PC-3 (cell line): ENCODE measurements at regions not wholly inside any gene's neighbourhood (a gene's known extent, or its start where the extent isn't known, plus 50 kb on each side); places are given as distances from the start of the nearest gene placed in this dataset.

Source experiments
- EZH2 ChIP-seq: fragments of 300-600 bp; sonication (generic); IDR thresholded peaks from one replicate; pipeline ENCODE4 v1.6.1; 2017; ENCODE audit warnings: antibody characterized with exemption, mild to moderate bottlenecking, low read length; ENCODE audit not compliant: unreplicated experiment
- EZH2phosphoT487 ChIP-seq: fragments of 300-600 bp; sonication (generic); IDR thresholded peaks from 2 replicates; pipeline ENCODE4 v1.6.1; 2018; ENCODE audit warnings: mild to moderate bottlenecking, antibody characterized with exemption, low read length, borderline replicate concordance
- TF ChIP-seq, protein P1 (sequence below): fragments of 300-600 bp; sonication (generic); conservative IDR thresholded peaks from 2 replicates; pipeline ENCODE4 v1.5.1; 2017; ENCODE audit warnings: antibody characterized with exemption, low read depth, mild to moderate bottlenecking, low read length

DNA sequence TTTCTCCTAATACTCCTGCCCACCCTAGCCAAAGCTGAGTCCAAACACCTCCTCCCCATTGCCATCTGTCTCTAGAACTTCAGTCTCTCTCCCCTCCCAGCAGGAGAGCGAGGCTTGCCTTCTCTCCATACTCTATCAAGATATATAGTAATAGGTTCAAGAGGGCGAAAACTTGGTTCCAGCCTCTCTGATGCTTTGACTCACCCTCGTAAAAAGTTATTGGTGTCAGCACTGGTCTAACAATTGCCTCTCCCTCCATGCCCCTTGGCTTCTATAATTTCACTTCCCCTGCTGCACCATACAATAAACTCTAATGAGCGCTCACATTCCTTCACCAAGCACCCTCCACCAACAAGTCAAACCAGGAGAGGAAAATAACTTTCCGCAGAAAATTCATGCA, 797.3 kb downstream of the BCL11A start:
- TF ChIP-seq, protein P1, sequence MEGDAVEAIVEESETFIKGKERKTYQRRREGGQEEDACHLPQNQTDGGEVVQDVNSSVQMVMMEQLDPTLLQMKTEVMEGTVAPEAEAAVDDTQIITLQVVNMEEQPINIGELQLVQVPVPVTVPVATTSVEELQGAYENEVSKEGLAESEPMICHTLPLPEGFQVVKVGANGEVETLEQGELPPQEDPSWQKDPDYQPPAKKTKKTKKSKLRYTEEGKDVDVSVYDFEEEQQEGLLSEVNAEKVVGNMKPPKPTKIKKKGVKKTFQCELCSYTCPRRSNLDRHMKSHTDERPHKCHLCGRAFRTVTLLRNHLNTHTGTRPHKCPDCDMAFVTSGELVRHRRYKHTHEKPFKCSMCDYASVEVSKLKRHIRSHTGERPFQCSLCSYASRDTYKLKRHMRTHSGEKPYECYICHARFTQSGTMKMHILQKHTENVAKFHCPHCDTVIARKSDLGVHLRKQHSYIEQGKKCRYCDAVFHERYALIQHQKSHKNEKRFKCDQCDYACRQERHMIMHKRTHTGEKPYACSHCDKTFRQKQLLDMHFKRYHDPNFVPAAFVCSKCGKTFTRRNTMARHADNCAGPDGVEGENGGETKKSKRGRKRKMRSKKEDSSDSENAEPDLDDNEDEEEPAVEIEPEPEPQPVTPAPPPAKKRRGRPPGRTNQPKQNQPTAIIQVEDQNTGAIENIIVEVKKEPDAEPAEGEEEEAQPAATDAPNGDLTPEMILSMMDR = no peak
- TF ChIP-seq EZH2 (no peak), EZH2phosphoT487 (no peak)
